ENCODE measurements at regions not wholly inside any gene's neighbourhood (a gene's known extent, or its start where the extent isn't known, plus 50 kb on each side); places are given as distances from the start of the nearest gene placed in this dataset.

GRCh38 chr7:118648002-118648401 is 423.5 kb downstream of the ANKRD7 start:
- TF ChIP-seq CTCF (optimal IDR thresholded peaks at IDR 0.05 in 1 of 3, IDR thresholded peaks at IDR 0.05 in 1 of 3, conservative IDR thresholded peaks at IDR 0.05 in 1 of 3; ENCODE audit: extremely low read depth in 1 of 3, insufficient read depth in 2 of 3, low read length in 3 of 3) (no peak), EZH2 (IDR thresholded peaks at IDR 0.05; ENCODE audit: low read length) (no peak)

Measured in keratinocyte (primary cell).